ENCODE measurements at regions not wholly inside any gene's neighbourhood (a gene's known extent, or its start where the extent isn't known, plus 50 kb on each side); places are given as distances from the start of the nearest gene placed in this dataset.

DNA sequence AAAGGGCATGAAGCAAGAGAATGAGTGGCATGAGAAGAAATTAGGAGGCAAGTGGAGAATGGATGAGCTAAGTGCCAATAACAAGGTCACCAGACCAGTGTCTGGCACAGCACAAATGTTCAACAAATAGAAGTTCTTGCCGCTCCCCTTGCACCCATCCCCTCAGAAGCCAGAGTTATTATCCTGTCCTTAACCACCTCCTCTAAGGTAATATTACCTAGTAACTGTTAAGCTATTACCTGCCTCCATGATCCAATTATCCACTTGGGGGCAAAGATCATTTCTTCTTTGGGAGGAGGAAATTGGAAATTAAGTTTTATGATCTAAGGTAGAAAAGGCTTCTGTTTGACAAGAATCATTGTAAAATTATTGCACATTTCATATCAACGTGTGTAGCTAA is 133.8 kb downstream of the FOXA2 start:
- TF ChIP-seq, protein P1, sequence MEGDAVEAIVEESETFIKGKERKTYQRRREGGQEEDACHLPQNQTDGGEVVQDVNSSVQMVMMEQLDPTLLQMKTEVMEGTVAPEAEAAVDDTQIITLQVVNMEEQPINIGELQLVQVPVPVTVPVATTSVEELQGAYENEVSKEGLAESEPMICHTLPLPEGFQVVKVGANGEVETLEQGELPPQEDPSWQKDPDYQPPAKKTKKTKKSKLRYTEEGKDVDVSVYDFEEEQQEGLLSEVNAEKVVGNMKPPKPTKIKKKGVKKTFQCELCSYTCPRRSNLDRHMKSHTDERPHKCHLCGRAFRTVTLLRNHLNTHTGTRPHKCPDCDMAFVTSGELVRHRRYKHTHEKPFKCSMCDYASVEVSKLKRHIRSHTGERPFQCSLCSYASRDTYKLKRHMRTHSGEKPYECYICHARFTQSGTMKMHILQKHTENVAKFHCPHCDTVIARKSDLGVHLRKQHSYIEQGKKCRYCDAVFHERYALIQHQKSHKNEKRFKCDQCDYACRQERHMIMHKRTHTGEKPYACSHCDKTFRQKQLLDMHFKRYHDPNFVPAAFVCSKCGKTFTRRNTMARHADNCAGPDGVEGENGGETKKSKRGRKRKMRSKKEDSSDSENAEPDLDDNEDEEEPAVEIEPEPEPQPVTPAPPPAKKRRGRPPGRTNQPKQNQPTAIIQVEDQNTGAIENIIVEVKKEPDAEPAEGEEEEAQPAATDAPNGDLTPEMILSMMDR (IDR thresholded peaks at IDR 0.05): no peak
- TF ChIP-seq POLR2A (IDR thresholded peaks at IDR 0.05) (no peak), POLR2AphosphoS5 (IDR thresholded peaks at IDR 0.05; ENCODE audit: insufficient read depth in 1 of 2, low read depth in 1 of 2) (no peak)

Measured in vagina (tissue), 2 donors.